ENCODE measurements at regions not wholly inside any gene's neighbourhood (a gene's known extent, or its start where the extent isn't known, plus 50 kb on each side); places are given as distances from the start of the nearest gene placed in this dataset.

DNA sequence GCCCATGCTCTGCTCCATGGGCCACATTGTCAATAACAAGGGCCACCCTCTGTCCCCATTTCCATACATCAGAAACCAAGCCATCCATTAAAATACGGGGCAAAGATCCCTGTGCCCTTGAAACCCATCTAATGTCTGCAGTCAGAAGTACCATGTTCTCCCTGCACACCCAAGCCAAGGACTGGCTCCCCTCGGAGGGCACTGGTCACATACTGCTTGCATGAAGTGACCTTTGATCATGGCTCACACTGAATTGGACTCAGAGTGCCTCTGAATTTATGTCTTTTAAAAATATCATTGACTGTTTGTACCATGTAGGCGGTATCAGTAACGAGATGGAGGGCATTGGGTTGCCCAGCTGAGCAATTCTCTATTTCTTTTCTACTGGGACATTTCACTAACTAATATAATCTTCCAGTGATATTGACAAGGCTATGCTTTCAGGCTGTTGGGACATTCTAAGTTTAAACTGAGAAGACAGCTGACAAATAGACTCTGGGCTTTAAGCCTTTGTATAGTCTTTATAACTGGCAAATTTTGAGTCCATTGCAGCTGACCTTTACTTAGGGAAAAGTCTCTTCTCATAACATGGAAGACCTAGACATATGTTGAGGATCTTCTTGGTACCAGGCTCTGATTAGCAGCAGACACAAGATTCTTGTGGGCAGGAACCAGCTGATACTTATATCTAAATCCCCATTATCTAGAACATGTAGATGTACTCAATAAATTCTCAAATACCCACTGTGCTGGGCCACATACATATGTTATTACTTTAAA is 214.3 kb downstream of the MYCN start:
- Mint-ChIP-seq H3K9me3 (ENCODE audit: low read depth) (peaks cover 6% of the 10 kb centered on the region), H3K27ac (no peak overlapping the region), H3K4me3 (no peak overlapping the region), H3K4me1 (ENCODE audit: low read depth) (no peaks in the 10 kb centered on the region), H3K27me3 (peaks cover 14% of the 10 kb centered on the region), H3K36me3 (no peaks in the 10 kb centered on the region)

DNA sequence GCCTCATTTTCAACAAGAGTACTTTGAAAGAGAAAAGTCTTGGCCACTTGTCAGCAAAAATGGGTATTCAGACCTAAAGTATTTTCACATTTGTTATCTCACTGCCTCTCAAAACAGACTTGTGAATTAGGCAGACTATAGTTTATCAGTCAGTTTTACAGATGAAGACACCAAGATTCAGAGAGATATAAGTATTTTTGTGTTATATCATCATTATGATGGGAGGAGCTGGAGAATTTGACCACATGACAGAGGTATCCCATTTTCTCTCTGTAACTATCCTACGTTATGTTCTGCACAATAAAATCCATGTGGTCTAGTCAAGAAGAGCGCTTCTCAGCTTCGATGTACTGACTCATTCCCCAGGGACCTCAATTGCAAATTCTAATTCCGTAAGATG is 213.7 kb downstream of the MYCN start:
- Mint-ChIP-seq H3K36me3 (no peaks in the 10 kb centered on the region), H3K27me3 (peaks cover 14% of the 10 kb centered on the region), H3K27ac (no peak overlapping the region), H3K4me3 (no peak overlapping the region), H3K9me3 (ENCODE audit: low read depth) (peaks cover 6% of the 10 kb centered on the region), H3K4me1 (ENCODE audit: low read depth) (no peaks in the 10 kb centered on the region)

DNA sequence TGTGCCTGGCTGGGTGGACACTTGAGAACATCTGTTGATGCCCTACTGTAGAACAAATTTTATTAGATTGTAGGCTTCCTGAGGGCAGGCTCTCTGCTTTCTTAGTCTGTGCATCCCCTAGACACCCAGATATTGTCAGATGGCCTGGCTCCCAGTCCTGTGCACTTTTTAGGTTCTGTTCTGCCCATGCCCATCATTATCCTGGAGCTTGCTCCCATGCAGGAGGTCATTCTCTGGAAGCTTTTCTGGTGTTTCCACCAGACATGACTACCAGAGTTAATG is 213.3 kb downstream of the MYCN start:
- H3K27ac Mint-ChIP-seq: no peak overlapping the region
- H3K9me3 Mint-ChIP-seq (ENCODE audit: low read depth): peaks cover 6% of the 10 kb centered on the region
- H3K27me3 Mint-ChIP-seq: peaks cover 12% of the 10 kb centered on the region
- H3K36me3 Mint-ChIP-seq: no peaks in the 10 kb centered on the region
- H3K4me1 Mint-ChIP-seq (ENCODE audit: low read depth): no peaks in the 10 kb centered on the region
- no peak overlapping the region for H3K4me3 Mint-ChIP-seq

DNA sequence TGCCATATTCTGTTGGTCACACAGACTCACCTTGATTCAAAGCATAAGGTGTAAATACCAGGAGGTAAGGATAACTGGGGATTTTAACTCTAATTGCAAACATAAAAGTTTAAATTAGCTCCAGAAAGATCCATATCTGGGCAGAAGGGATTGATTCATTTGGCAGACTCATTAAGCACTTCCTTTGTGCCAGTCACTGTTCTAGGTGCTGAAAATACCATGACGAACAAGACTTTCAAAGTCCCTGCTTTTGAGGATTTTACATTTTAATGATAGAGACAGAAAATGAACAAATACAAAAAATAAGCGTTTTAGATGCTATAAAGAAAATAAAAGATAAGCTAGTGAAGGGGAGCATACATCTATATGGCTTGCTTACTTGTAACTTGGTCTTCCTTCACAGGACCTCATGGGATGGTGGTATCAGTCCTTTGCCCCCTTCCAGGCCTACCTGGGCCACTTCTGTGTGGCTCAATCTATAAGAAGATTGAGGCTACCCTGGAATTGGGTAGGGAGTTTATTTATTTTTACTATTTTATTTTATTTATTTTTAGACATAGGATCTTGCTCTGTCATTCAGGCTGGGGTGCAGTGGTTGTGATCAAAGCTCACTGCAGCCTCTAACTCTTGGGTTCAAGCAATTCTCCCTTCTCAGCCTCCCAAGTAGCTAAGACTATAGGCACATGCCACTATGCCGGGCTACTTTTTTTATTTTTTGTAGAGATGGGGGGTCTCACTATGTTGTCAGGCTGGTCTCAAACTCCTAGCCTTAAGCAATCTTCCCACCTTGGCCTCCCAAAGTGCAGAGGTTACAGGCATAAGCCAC is 212.8 kb downstream of the MYCN start:
- H3K36me3 Mint-ChIP-seq: no peaks in the 10 kb centered on the region
- peaks cover 10% of the 10 kb centered on the region for H3K27me3 Mint-ChIP-seq
- no peaks in the 10 kb centered on the region for H3K4me1 Mint-ChIP-seq (ENCODE audit: low read depth)
- no peak overlapping the region for H3K4me3 Mint-ChIP-seq
- H3K27ac Mint-ChIP-seq: no peak overlapping the region
- peaks cover 6% of the 10 kb centered on the region for H3K9me3 Mint-ChIP-seq (ENCODE audit: low read depth)

DNA sequence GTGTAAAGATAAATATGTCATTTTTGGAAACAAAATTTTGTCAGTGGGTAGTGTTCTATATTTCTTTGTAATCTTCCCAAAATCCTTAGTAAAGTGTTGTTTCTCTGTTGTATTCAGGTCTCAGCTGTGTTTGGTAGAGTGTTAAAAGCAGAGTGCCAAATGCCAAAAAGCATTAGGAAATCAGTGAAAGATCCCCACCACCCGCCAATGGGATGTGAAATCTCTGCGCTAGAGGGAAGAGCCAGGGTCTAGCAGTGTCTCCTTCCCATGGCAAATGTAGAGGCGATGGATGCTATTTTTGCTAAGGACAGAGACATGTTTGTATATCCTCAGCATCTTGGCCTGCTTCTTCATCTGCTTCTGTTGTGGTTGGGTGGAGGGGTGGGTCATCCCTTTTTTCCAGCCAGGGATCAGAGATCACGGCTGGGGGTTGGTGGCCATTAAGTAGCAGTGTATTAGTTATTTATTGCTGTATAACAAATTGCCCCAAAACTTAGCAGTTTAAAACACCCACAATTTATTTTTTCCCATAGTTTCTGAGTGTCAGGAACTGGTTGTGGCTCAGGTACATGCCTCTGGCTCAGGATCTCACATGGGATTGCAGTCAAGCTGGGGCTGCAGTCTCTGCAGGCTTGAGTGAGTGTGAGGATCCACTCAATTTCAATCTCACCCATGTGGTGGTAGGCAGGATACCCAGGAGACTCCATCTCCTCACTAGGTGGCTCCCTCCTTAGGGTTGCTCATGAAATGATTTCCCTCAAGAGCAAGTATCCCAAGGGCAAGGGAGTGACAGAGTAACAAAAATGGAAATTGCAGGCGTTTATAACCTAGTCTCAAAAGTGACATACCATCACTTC is 211.9 kb downstream of the MYCN start:
- peaks cover 6% of the 10 kb centered on the region for H3K9me3 Mint-ChIP-seq (ENCODE audit: low read depth)
- H3K4me3 Mint-ChIP-seq: no peak overlapping the region
- no peak overlapping the region for H3K27ac Mint-ChIP-seq

DNA sequence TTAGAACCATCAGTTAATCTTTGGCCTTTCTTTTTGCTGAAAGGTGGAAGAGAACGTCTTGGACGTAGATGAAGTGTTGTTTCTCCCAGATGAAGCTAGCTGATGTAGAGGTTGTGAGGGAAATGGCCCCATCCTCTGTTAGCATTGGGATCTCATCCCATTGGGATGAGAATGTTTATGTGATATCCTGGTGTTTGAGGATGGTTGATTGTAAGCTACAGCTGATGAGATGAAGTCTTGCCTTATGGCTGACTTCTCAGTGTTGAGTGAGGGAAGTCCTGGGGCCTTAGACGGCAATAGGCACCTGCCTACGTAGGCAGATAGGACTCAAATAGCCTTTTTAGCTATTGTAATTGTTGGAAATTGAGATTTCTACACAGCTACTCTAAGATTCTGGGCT is 211.3 kb downstream of the MYCN start:
- no peaks in the 10 kb centered on the region for H3K36me3 Mint-ChIP-seq
- no peak overlapping the region for H3K4me3 Mint-ChIP-seq
- H3K27ac Mint-ChIP-seq: no peak overlapping the region
- H3K4me1 Mint-ChIP-seq (ENCODE audit: low read depth): no peaks in the 10 kb centered on the region
- peaks cover 6% of the 10 kb centered on the region for H3K9me3 Mint-ChIP-seq (ENCODE audit: low read depth)
- H3K27me3 Mint-ChIP-seq: peaks cover 8% of the 10 kb centered on the region

More for the DNA sequence above, 211.9 kb downstream of the MYCN start:
- peaks cover 8% of the 10 kb centered on the region for H3K27me3 Mint-ChIP-seq
- H3K4me1 Mint-ChIP-seq (ENCODE audit: low read depth): no peaks in the 10 kb centered on the region
- H3K36me3 Mint-ChIP-seq: no peaks in the 10 kb centered on the region

DNA sequence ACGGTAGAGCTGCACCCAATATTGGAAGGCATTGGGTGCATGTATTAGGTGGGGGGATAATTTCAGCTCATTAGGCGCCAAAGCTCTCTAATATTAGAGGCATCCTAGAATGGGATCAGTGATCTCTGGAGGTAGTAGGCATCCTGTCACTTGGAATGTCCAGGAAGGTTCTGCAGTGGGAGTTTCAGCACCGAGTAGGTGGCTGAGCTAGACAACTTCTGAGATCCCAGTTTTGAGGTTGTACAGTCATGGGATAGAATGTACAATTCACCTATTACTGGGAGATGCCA is 210.9 kb downstream of the MYCN start:
- Mint-ChIP-seq H3K27ac (no peak overlapping the region), H3K4me3 (no peak overlapping the region), H3K4me1 (ENCODE audit: low read depth) (no peaks in the 10 kb centered on the region), H3K36me3 (no peaks in the 10 kb centered on the region), H3K27me3 (peaks cover 8% of the 10 kb centered on the region), H3K9me3 (ENCODE audit: low read depth) (peaks cover 6% of the 10 kb centered on the region)

DNA sequence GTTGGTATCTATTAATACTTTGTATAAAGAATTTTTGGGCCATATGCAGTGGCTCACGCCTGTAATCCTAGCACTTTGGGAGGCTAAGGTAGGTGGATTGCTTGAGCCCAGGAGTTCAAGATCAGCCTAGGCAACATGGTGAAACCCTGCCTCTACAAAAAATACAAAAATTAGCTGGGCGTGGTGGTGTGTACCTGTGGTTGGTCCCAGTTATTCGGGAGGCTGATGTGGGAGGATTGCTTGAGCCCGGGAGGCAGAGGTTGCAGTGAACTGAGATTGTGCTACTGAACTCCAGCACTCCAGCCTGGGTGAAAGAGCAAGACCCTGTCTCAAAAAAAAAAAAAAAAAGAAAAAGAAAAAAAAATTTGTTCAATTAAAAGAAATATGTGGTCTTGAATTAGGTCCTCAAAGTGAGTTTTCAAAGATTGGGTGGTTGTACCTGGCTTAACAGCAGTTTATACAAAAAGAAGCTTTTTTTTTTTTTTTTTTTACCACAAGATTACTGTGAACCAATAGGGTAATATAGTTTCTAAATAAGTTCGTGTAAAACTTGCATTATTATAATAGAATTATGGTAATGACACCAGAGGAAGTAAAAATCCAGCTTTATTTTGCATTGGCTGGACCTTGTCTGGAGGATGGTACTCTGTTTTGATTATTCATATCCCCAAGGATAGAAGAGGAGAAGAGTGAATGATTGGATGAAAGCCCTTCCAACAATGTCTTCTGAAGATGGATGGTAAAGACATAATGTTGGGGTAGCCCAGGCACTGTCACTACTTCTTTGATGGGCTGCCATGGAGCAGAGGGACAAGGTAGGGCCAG is 210.3 kb downstream of the MYCN start:
- Mint-ChIP-seq H3K4me1 (ENCODE audit: low read depth) (no peaks in the 10 kb centered on the region), H3K27ac (no peak overlapping the region), H3K4me3 (no peak overlapping the region), H3K36me3 (no peaks in the 10 kb centered on the region), H3K9me3 (ENCODE audit: low read depth) (peaks cover 6% of the 10 kb centered on the region), H3K27me3 (peaks cover 8% of the 10 kb centered on the region)

DNA sequence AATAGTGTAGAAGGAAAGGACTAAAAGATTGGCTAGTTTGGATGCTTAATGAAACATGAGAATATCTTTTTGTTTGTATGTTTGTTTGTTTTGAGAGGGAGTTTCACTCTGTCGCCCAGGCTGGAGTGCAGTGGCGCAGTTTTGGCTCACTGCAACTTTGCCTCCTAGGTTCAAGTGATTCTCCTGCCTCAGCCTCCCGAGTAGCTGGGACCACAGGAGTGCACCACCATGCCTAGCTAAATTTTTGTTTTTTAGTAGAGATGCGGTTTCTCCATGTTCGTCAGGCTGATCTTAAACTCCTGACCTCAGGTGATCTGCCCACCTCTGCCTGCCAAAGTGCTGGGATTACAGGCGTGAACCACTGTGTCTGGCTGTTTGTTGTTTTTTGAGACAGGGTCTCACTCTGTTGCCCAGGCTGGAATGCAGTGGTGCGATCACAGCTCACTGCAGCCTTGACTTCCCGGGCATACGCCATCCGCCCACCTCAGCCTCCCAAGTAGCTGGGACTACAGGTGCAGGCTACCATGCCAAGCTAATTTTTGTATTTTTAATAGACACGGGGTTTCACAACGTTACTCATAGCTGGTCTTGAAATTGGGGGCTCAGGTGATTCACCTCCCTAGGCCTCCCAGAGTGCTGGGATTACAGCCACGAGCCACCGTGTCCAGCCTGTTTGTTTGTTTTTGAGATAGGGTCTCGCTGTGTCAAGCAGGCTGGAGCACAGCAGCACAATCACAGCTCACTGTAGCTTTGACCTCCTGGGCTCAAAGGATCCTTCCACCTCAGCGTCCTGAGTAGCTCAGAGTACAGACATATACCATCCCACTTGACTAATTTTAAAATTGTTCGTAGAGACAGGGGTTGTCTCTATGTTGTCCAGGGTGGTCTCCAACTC is 209.2 kb downstream of the MYCN start:
- no peaks in the 10 kb centered on the region for H3K36me3 Mint-ChIP-seq
- peaks cover 8% of the 10 kb centered on the region for H3K27me3 Mint-ChIP-seq
- H3K27ac Mint-ChIP-seq: no peak overlapping the region
- no peaks in the 10 kb centered on the region for H3K4me1 Mint-ChIP-seq (ENCODE audit: low read depth)
- peaks cover 6% of the 10 kb centered on the region for H3K9me3 Mint-ChIP-seq (ENCODE audit: low read depth)
- no peak overlapping the region for H3K4me3 Mint-ChIP-seq

DNA sequence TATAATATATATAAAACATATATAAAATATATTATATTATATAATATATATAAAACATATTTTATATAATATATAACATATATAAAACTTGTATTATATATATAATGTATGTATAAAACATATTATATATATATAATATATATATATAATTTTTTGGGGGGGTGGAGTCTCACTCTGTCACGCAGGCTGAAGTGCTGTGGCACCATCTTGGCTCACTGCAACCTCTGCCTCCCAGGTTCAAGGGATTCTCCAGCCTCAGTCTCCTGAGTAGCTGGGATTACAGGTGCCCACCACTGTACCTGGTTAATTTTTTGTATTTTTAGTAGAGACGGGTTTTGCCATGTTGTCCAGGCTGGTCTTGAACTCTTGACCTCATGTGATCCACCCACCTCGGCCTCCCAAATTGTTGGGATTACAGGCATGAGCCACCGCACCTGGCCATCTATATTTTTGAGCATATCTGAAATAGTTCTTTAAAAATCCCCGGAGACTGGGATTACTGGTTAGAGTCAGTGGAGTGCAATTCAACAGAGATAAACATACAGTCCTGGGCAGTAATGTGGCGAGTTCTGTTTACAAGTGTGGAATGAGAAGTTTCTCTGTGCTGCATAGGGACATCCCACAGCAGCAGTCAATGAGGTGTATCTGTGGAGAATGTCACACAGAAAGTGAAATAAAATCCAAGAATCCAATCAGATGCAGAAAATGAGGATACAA is 208.4 kb downstream of the MYCN start:
- H3K36me3 Mint-ChIP-seq: no peaks in the 10 kb centered on the region
- no peak overlapping the region for H3K27ac Mint-ChIP-seq
- H3K9me3 Mint-ChIP-seq (ENCODE audit: low read depth): peaks cover 6% of the 10 kb centered on the region
- H3K4me1 Mint-ChIP-seq (ENCODE audit: low read depth): no peaks in the 10 kb centered on the region
- H3K4me3 Mint-ChIP-seq: no peak overlapping the region
- peaks cover 8% of the 10 kb centered on the region for H3K27me3 Mint-ChIP-seq

DNA sequence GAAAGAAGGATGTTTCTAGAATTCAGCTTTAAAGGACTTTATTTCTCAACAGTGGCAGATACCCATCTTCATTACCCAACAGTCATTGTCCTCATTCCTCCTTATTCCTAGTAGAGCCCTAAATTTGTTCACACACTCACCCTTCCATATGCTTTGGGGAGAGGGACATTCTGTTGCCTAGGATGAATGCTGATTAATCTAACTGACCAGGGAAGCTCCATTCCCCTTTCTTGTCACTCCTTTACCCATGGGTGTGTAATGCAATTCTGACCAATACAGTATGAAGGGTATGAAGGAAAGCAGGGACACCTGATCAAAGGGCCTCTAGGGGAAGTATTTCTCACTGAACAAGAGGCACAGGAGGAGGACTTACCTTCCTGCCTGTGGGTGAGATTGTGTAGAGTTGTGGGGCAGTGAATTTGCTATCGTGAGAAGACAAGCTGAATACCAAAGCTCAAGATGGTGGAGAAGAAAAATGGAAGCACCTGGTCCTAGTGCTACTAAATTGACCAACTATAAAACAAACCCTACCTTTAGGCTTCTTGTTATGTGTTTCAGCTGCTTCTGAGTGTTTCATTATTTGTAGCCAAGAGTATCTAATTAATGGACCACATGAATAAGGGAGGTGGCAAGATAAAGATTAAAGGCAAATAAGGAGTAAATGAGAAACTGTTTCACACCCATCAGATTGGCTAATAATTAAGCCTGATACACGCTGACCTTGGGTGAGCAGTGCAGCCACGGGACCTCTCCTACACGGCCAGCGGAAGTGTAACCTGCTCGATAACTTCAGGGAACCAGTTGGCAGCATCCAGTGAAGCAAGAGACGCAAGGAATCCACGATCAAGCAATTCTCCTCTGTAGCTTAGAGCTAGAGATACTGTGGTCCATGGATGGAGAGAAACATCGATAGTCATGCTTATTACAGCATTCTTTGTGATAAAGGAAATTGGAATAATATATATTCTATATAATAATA is 202.3 kb downstream of the MYCN start:
- Mint-ChIP-seq H3K27ac (no peak overlapping the region), H3K27me3 (peaks cover 1% of the 10 kb centered on the region), H3K9me3 (ENCODE audit: low read depth) (no peaks in the 10 kb centered on the region), H3K4me3 (no peak overlapping the region), H3K36me3 (no peaks in the 10 kb centered on the region), H3K4me1 (ENCODE audit: low read depth) (no peaks in the 10 kb centered on the region)

DNA sequence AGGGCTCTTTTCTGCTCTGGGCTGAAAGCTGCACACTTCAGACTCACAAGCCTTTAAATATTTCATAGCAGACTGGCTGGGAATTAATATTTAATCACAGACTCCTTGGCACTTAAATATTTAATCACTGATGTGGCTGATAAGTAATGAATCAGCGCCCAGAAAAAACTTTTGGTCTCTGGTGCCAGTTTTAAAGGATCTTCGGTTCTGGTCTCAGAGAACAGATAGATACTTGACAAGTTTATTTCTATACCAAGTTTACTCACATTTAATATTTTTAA is 201.2 kb downstream of the MYCN start:
- Mint-ChIP-seq H3K9me3 (ENCODE audit: low read depth) (no peaks in the 10 kb centered on the region), H3K27me3 (peaks cover 1% of the 10 kb centered on the region), H3K27ac (no peak overlapping the region), H3K36me3 (no peaks in the 10 kb centered on the region), H3K4me1 (ENCODE audit: low read depth) (no peaks in the 10 kb centered on the region), H3K4me3 (no peak overlapping the region)

Measured in activated naive CD8-positive, alpha-beta T cell (primary cell).